C4-2B (cell line): ENCODE measurements at regions not wholly inside any gene's neighbourhood (a gene's known extent, or its start where the extent isn't known, plus 50 kb on each side); places are given as distances from the start of the nearest gene placed in this dataset.

Source experiments
- ZFX ChIP-seq: fragments of 450-650 bp; IDR thresholded peaks from 2 replicates; pipeline ENCODE4 v1.6.1; 2017
- TF ChIP-seq, protein P1 (sequence below): fragments of 450-650 bp; conservative IDR thresholded peaks from 2 replicates; pipeline ENCODE4 v1.5.1; 2017; ENCODE audit warnings: mild to moderate bottlenecking

DNA sequence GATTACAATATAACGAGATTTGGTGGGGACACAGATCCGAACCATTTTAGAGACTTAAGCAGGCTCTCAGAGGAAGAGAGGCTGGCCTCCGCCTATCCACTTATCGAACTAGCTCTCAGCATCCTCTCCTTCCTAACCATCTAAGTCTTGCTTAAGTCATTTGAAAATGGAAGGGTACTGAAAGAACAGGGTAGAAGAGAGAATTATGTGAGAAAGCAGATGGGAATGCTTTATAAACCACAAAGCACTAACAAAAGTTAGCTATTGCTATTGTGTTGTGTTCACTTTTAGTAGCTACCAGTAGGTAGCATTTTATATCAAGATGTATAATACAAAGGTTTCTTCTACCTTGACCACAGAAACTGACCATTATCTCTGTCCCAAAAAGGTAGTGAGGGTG is 153.4 kb upstream of the CADM1 start:
- TF ChIP-seq, protein P1, sequence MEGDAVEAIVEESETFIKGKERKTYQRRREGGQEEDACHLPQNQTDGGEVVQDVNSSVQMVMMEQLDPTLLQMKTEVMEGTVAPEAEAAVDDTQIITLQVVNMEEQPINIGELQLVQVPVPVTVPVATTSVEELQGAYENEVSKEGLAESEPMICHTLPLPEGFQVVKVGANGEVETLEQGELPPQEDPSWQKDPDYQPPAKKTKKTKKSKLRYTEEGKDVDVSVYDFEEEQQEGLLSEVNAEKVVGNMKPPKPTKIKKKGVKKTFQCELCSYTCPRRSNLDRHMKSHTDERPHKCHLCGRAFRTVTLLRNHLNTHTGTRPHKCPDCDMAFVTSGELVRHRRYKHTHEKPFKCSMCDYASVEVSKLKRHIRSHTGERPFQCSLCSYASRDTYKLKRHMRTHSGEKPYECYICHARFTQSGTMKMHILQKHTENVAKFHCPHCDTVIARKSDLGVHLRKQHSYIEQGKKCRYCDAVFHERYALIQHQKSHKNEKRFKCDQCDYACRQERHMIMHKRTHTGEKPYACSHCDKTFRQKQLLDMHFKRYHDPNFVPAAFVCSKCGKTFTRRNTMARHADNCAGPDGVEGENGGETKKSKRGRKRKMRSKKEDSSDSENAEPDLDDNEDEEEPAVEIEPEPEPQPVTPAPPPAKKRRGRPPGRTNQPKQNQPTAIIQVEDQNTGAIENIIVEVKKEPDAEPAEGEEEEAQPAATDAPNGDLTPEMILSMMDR = no peak
- TF ChIP-seq ZFX = no peak
